ENCODE measurements at regions not wholly inside any gene's neighbourhood (a gene's known extent, or its start where the extent isn't known, plus 50 kb on each side); places are given as distances from the start of the nearest gene placed in this dataset.

GRCh38 chr6:115773741-115774140, 286.9 kb downstream of the FRK start:
- TF ChIP-seq CTCF (IDR thresholded peaks at IDR 0.05 in 2 of 3, conservative IDR thresholded peaks at IDR 0.05 in 1 of 3; ENCODE audit: borderline replicate concordance in 1 of 3, insufficient read depth in 1 of 3, low read depth in 2 of 3, low read length in 2 of 3) (no peak), MAX (IDR thresholded peaks at IDR 0.05) (no peak), POLR2AphosphoS5 (IDR thresholded peaks at IDR 0.05; ENCODE audit: low read depth, low read length) (no peak), SRF (IDR thresholded peaks at IDR 0.05; ENCODE audit: low read depth) (no peak), TCF7L2 (IDR thresholded peaks at IDR 0.05; ENCODE audit: borderline replicate concordance, extremely low read depth, insufficient read depth, insufficient read length) (no peak), EZH2 (IDR thresholded peaks at IDR 0.05) (no peak), ZFX (IDR thresholded peaks at IDR 0.05) (no peak), RAD21 (IDR thresholded peaks at IDR 0.05; ENCODE audit: low read depth) (no peak), EGR1 (IDR thresholded peaks at IDR 0.05; ENCODE audit: low read depth) (no peak), YY1 (IDR thresholded peaks at IDR 0.05; ENCODE audit: extremely low read depth, insufficient replicate concordance, low read depth, low read length) (no peak), POLR2A (IDR thresholded peaks at IDR 0.05; ENCODE audit: borderline replicate concordance, extremely low read depth, insufficient read depth, insufficient read length) (no peak), SP1 (IDR thresholded peaks at IDR 0.05; ENCODE audit: low read depth) (no peak), JUND (IDR thresholded peaks at IDR 0.05) (no peak)
